WTC11 (cell line): ENCODE measurements at regions not wholly inside any gene's neighbourhood (a gene's known extent, or its start where the extent isn't known, plus 50 kb on each side); places are given as distances from the start of the nearest gene placed in this dataset.

Experiments used
- ATF2 ChIP-seq: sonication (generic); formaldehyde crosslinking; IDR thresholded peaks from 2 replicates; pipeline ENCODE4 v1.8.1; 2022; ENCODE audit warnings: low read depth, missing genetic modification reagents, borderline replicate concordance
- ATF3 ChIP-seq: sonication (generic); formaldehyde crosslinking; conservative IDR thresholded peaks from 2 replicates; pipeline ENCODE4 v1.8.1; 2022; ENCODE audit warnings: mild to moderate bottlenecking, missing genetic modification reagents
- CDX4 ChIP-seq: fragments of 250-450 bp; sonication (Bioruptor Pico); IDR thresholded peaks from 2 replicates; pipeline ENCODE4 v1.9.0; 2021; ENCODE audit warnings: moderate library complexity, mild to moderate bottlenecking, inconsistent platforms, borderline replicate concordance
- CTCF ChIP-seq: fragments of 200-600 bp; IDR thresholded peaks from 2 replicates; pipeline ENCODE4 v1.8.0; 2022; ENCODE audit warnings: antibody characterized with exemption
- ERG ChIP-seq: fragments of 250-450 bp; sonication (Bioruptor Pico); IDR thresholded peaks from 2 replicates; pipeline ENCODE4 v1.8.0; 2021; ENCODE audit warnings: mild to moderate bottlenecking
- GTF2I ChIP-seq: fragments of 250-450 bp; sonication (Bioruptor Pico); conservative IDR thresholded peaks from 2 replicates; pipeline ENCODE4 v1.4.0; 2021; ENCODE audit warnings: mild to moderate bottlenecking
- JUN ChIP-seq: sonication (generic); formaldehyde crosslinking; IDR thresholded peaks from 2 replicates; pipeline ENCODE4 v1.8.0; 2023; ENCODE audit warnings: mild to moderate bottlenecking, missing genetic modification reagents
- KAT7 ChIP-seq: sonication (generic); formaldehyde crosslinking; IDR thresholded peaks from 2 replicates; pipeline ENCODE4 v1.8.1; 2023; ENCODE audit warnings: missing genetic modification reagents, mild to moderate bottlenecking, borderline replicate concordance
- MAX ChIP-seq: sonication (generic); formaldehyde crosslinking; IDR thresholded peaks from 2 replicates; pipeline ENCODE4 v1.8.0; 2022; ENCODE audit warnings: mild to moderate bottlenecking, missing genetic modification reagents
- SP1 ChIP-seq: sonication (generic); formaldehyde crosslinking; conservative IDR thresholded peaks from 2 replicates; pipeline ENCODE4 v1.8.1; 2022; ENCODE audit warnings: missing genetic modification reagents
- ZNF396 ChIP-seq: fragments of 250-450 bp; sonication (Bioruptor Pico); IDR thresholded peaks from 2 replicates; pipeline ENCODE4 v1.8.0; 2021; ENCODE audit warnings: mild to moderate bottlenecking, moderate library complexity, borderline replicate concordance

GRCh38 chr11:82303671-82304070 lies 430.0 kb downstream of the FAM181B start:
- no peak for TF ChIP-seq CTCF
- no peak for TF ChIP-seq JUN (CRISPR knock-in tag)
- no peak for TF ChIP-seq SP1 (CRISPR knock-in tag)
- TF ChIP-seq ATF2 (CRISPR knock-in tag), result no peak
- TF ChIP-seq GTF2I (CRISPR knock-in tag), result no peak
- TF ChIP-seq MAX (CRISPR knock-in tag), result no peak
- no peak for TF ChIP-seq KAT7 (CRISPR knock-in tag)
- no peak for TF ChIP-seq CDX4 (CRISPR knock-in tag)
- no peak for TF ChIP-seq ZNF396 (CRISPR knock-in tag)
- TF ChIP-seq ATF3, result no peak
- no peak for TF ChIP-seq ERG (CRISPR knock-in tag)
